HCT116 (cell line): ENCODE measurements at regions not wholly inside any gene's neighbourhood (a gene's known extent, or its start where the extent isn't known, plus 50 kb on each side); places are given as distances from the start of the nearest gene placed in this dataset.

Experiments used
- ATAC-seq: fragments of 200-7000 bp; cut with Tn5 transposase; 2 replicates; pipeline ENCODE4 v1.9.1; 2020; ENCODE audit warnings: mild to moderate bottlenecking, moderate library complexity
- BruUV-seq: library from RNA; stranded (reverse); fragments of 400-500 nt; replicated peaks from 2 replicates; lab custom pipeline; 2021; lab: Mats Ljungman, UMichigan
- CTCF ChIA-PET: fragments of 300-600 bp; sonication (Branson Sonifier 250); formaldehyde crosslinking; loops from one replicate; lab custom pipeline; 2021; ENCODE audit warnings: antibody characterized with exemption; lab: Charles Lee
- POLR2A ChIA-PET: fragments of 300-600, 350-600 bp; sonication (Branson Sonifier 250); formaldehyde crosslinking; loops from one replicate; lab custom pipeline; 2021; ENCODE audit warnings: antibody characterized with exemption; lab: Charles Lee
- RAD21 ChIA-PET, 2 experiments: fragments of 300-600 bp; sonication (Branson Sonifier 250); formaldehyde crosslinking; loops; one replicate each; lab custom pipeline; 2023; ENCODE audit warnings: low total read pairs in 2 of 2; ENCODE audit not compliant: uncharacterized antibody in 2 of 2, unreplicated experiment in 2 of 2, low non-redundant PET in 1 of 2; lab: Charles Lee
- DNase-seq: peaks from one replicate; pipeline ENCODE4 v3.0.0-alpha.2; 2010; ENCODE audit warnings: low read depth, low spot score
- H2AFZ ChIP-seq: fragments of 200-600 bp; shearing (Covaris generic), sonication (generic); 2 replicates; pipeline ENCODE4 v1.6.1; 2017; ENCODE audit warnings: low read depth, mixed run types, mixed read lengths, antibody characterized with exemption, low read length; ENCODE audit not compliant: poor library complexity, severe bottlenecking
- H3K27ac ChIP-seq: 2 replicates; pipeline ENCODE4 v1.5.1; 2012; ENCODE audit warnings: low read depth, low read length
- H3K27me3 ChIP-seq: fragments of 200-600 bp; sonication (generic); 2 replicates; pipeline ENCODE4 v1.6.1; 2016; ENCODE audit warnings: mixed run types, low read length, mixed read lengths; ENCODE audit not compliant: insufficient read depth
- H3K36me3 ChIP-seq, 2 experiments: fragments of 200-500 bp in 1 of 2; fragments of 200-600 bp in 1 of 2; sonication (Bioruptor generic) in 1 of 2; sonication (generic) in 1 of 2; 2 replicates each; pipeline versions ENCODE4 v1.5.1 to v1.6.1; 2014 to 2016; ENCODE audit warnings: low read length in 2 of 2, inconsistent platforms in 1 of 2, mixed read lengths in 1 of 2, mixed run types in 1 of 2; ENCODE audit not compliant: insufficient read depth in 2 of 2, control insufficient read depth in 1 of 2
- H3K4me1 ChIP-seq, 2 experiments: fragments of 200-600 bp in 1 of 2; sonication (generic) in 1 of 2; 2 replicates each; pipeline versions ENCODE4 v1.5.1 to v1.6.1; 2012 to 2017; ENCODE audit warnings: low read length in 2 of 2, inconsistent platforms in 1 of 2, mild to moderate bottlenecking in 1 of 2, mixed read lengths in 1 of 2, mixed run types in 1 of 2, moderate library complexity in 1 of 2; ENCODE audit not compliant: insufficient read depth in 2 of 2, control insufficient read depth in 1 of 2
- H3K4me2 ChIP-seq: fragments of 200-600 bp; sonication (generic); 2 replicates; pipeline ENCODE4 v1.6.1; 2017; ENCODE audit warnings: mixed run types, low read length, mixed read lengths
- H3K4me3 ChIP-seq, 2 experiments: fragments of 200-600 bp in 1 of 2; sonication (generic) in 1 of 2; replicated peaks in 1 of 2; 2 replicates each; pipeline ENCODE4 v1.5.1; 2011 to 2016; ENCODE audit warnings: low read length in 2 of 2, control low read depth in 1 of 2, low read depth in 1 of 2, mild to moderate bottlenecking in 1 of 2, mixed read lengths in 1 of 2, mixed run types in 1 of 2
- H3K79me2 ChIP-seq: fragments of 200-600 bp; sonication (generic); 2 replicates; pipeline ENCODE4 v1.6.1; 2017; ENCODE audit warnings: mild to moderate bottlenecking, mixed run types, low read length, moderate library complexity, mixed read lengths; ENCODE audit not compliant: insufficient read depth
- H3K9ac ChIP-seq: fragments of 200-600 bp; sonication (generic); 2 replicates; pipeline ENCODE4 v1.6.1; 2016; ENCODE audit warnings: low read length, mixed read lengths
- H3K9me2 ChIP-seq: fragments of 200-600 bp; sonication (generic), shearing (Covaris generic); 2 replicates; pipeline ENCODE4 v1.6.1; 2017; ENCODE audit warnings: mixed run types, mild to moderate bottlenecking, moderate library complexity; ENCODE audit not compliant: insufficient read depth
- H3K9me3 ChIP-seq, 2 experiments: fragments of 200-500 bp in 1 of 2; fragments of 200-600 bp in 1 of 2; sonication (Bioruptor generic) in 1 of 2; sonication (generic) in 1 of 2; 2 replicates each; pipeline ENCODE4 v1.6.1; 2014 to 2017; ENCODE audit warnings: low read length in 2 of 2, mixed read lengths in 2 of 2, inconsistent platforms in 1 of 2, low read depth in 1 of 2, mild to moderate bottlenecking in 1 of 2, mixed run types in 1 of 2, moderate library complexity in 1 of 2; ENCODE audit not compliant: control insufficient read depth in 1 of 2, insufficient read depth in 1 of 2
- H4K20me1 ChIP-seq: fragments of 200-600 bp; sonication (generic), shearing (Covaris generic); 2 replicates; pipeline ENCODE4 v1.6.1; 2017; ENCODE audit warnings: mixed run types, mild to moderate bottlenecking, moderate library complexity; ENCODE audit not compliant: insufficient read depth
- CBX3 ChIP-seq: IDR thresholded peaks from 2 replicates; pipeline ENCODE4 v1.6.1; 2012; ENCODE audit warnings: low read depth
- CTCF ChIP-seq, 3 experiments: fragments of 200-600 bp in 1 of 3; sonication (generic) in 1 of 3; IDR thresholded peaks in 2 of 3; conservative IDR thresholded peaks in 1 of 3; 2 replicates each; pipeline ENCODE4 v1.5.1; 2012 to 2017; ENCODE audit warnings: low read depth in 2 of 3, low read length in 2 of 3, antibody characterized with exemption in 1 of 3, borderline replicate concordance in 1 of 3, control low read depth in 1 of 3, mild to moderate bottlenecking in 1 of 3, mixed read lengths in 1 of 3, mixed run types in 1 of 3, moderate library complexity in 1 of 3; ENCODE audit not compliant: insufficient read depth in 1 of 3
- EGR1 ChIP-seq: IDR thresholded peaks from 2 replicates; pipeline ENCODE4 v1.6.1; 2012; ENCODE audit warnings: low read depth
- ELF1 ChIP-seq: IDR thresholded peaks from 2 replicates; pipeline ENCODE4 v1.6.1; 2012; ENCODE audit warnings: low read depth, borderline replicate concordance
- EZH2phosphoT487 ChIP-seq: fragments of 200-600 bp; IDR thresholded peaks from 2 replicates; pipeline ENCODE4 v1.6.1; 2018; ENCODE audit warnings: antibody characterized with exemption, borderline replicate concordance
- FOSL1 ChIP-seq: IDR thresholded peaks from 2 replicates; pipeline ENCODE4 v1.6.1; 2012; ENCODE audit warnings: low read depth
- JUND ChIP-seq: IDR thresholded peaks from 2 replicates; pipeline ENCODE4 v1.6.1; 2012
- MAX ChIP-seq: IDR thresholded peaks from 2 replicates; pipeline ENCODE4 v1.6.1; 2012
- POLR2A ChIP-seq: IDR thresholded peaks from 2 replicates; pipeline ENCODE4 v1.7.0; 2011; ENCODE audit warnings: borderline replicate concordance; ENCODE audit not compliant: insufficient read depth, insufficient read length; ENCODE audit errors: extremely low read depth
- POLR2AphosphoS5 ChIP-seq: IDR thresholded peaks from 2 replicates; pipeline ENCODE4 v1.6.1; 2011; ENCODE audit warnings: mild to moderate bottlenecking, low read depth, low read length, moderate library complexity
- RAD21 ChIP-seq: IDR thresholded peaks from 2 replicates; pipeline ENCODE4 v1.6.1; 2012; ENCODE audit warnings: low read depth, mild to moderate bottlenecking
- SIN3A ChIP-seq: IDR thresholded peaks from 2 replicates; pipeline ENCODE4 v1.6.1; 2012; ENCODE audit warnings: low read depth
- TCF7L2 ChIP-seq: IDR thresholded peaks from 2 replicates; pipeline ENCODE4 v1.7.0; 2011; ENCODE audit warnings: borderline replicate concordance, inconsistent platforms; ENCODE audit not compliant: insufficient read depth, insufficient read length; ENCODE audit errors: extremely low read depth
- YY1 ChIP-seq: IDR thresholded peaks from 2 replicates; pipeline ENCODE4 v1.6.1; 2011; ENCODE audit warnings: low read length, low read depth, moderate library complexity, mild to moderate bottlenecking; ENCODE audit not compliant: insufficient replicate concordance; ENCODE audit errors: extremely low read depth
- ZBTB33 ChIP-seq: IDR thresholded peaks from 2 replicates; pipeline ENCODE4 v1.6.1; 2011; ENCODE audit warnings: mild to moderate bottlenecking, low read length, moderate library complexity; ENCODE audit not compliant: insufficient replicate concordance; ENCODE audit errors: extremely low read depth
- ZNF274 ChIP-seq: fragments of 200-500 bp; sonication (Bioruptor generic); IDR thresholded peaks from 2 replicates; pipeline ENCODE4 v1.6.1; 2014; ENCODE audit warnings: mild to moderate bottlenecking, low read depth, low read length, inconsistent platforms
- intact Hi-C: fragments of 100-400 bp; cut with micrococcal nuclease; formaldehyde crosslinking; loops from 2 replicates; pipeline ENCODE4 v1.10.0; 2022

- no peaks in the 10 kb centered on the region for H4K20me1 ChIP-seq
- peak; percentile 22 to 78 (median 74); a peak in 4 of 6 replicates for TF ChIP-seq CTCF (IDR thresholded peaks at IDR 0.05 in 2 of 3, conservative IDR thresholded peaks at IDR 0.05 in 1 of 3; ENCODE audit: borderline replicate concordance in 1 of 3, insufficient read depth in 1 of 3, low read depth in 2 of 3, low read length in 2 of 3)
- peak; percentile 28; the same call in 1 of the 2 replicates for TF ChIP-seq RAD21
- TF ChIP-seq ZNF274, result no peak
- no peak for TF ChIP-seq YY1
- no peak for TF ChIP-seq POLR2AphosphoS5
- TF ChIP-seq, all 23 proteins: peak for 2
- CTCF ChIA-PET, result interaction anchor here (0.7 to 1.0 kb wide), 2 partner anchors 24 to 56 kb away, joined by 3 read pairs; no protein-coding TSS in a partner anchor
- H3K27me3 ChIP-seq, result peaks cover 37% of the 10 kb centered on the region
- no peak overlapping the region for H3K4me2 ChIP-seq
- RAD21 ChIA-PET, result no interaction called here
- ATAC-seq (peak; percentile 77), DNase-seq (no peak)
- H3K36me3 ChIP-seq, result no peaks in the 10 kb centered on the region
- no peak overlapping the region for H3K9ac ChIP-seq
- H3K4me1 ChIP-seq, result no peaks in the 10 kb centered on the region
- no peaks in the 10 kb centered on the region for H3K9me2 ChIP-seq
- H3K27ac ChIP-seq, result no peak overlapping the region
- intact Hi-C loops, result no loop called here
- no peak overlapping the region for H3K4me3 ChIP-seq
- H3K79me2 ChIP-seq, result no peaks in the 10 kb centered on the region
- no peak overlapping the region for H2AFZ ChIP-seq
- no peaks in the 10 kb centered on the region for H3K9me3 ChIP-seq
- POLR2A ChIA-PET, result no interaction called here
- no TSS peak for BruUV-seq
These were observed 60.1 kb upstream of the TMEM132E start for GRCh38 chr17:34519282-34519681.

- ChIA-PET POLR2A (no interaction called here), CTCF (interaction anchor here (0.5 kb wide), 1 partner anchor 373 kb away, joined by 3 read pairs; no protein-coding TSS in a partner anchor)
- Histone ChIP-seq H3K27ac (no peak overlapping the region), H3K9me2 (no peaks in the 10 kb centered on the region), H3K4me1 (no peaks in the 10 kb centered on the region), H2AFZ (no peak overlapping the region), H3K79me2 (no peaks in the 10 kb centered on the region), H3K9ac (no peak overlapping the region), H4K20me1 (no peaks in the 10 kb centered on the region), H3K4me2 (no peak overlapping the region)
- intact Hi-C loops, result no loop called here
- no peak for DNase-seq
- TF ChIP-seq MAX, result no peak
- TF ChIP-seq FOSL1, result no peak
- no peak for TF ChIP-seq SIN3A
- no peak for TF ChIP-seq JUND
- TF ChIP-seq EGR1, result no peak
- no peak for TF ChIP-seq ELF1
- TF ChIP-seq POLR2A, result no peak
- TF ChIP-seq ZBTB33, result no peak
- no peak for TF ChIP-seq EZH2phosphoT487
- TF ChIP-seq ZNF274, result no peak
- TF ChIP-seq YY1, result no peak
- no peak for TF ChIP-seq RAD21
- TF ChIP-seq TCF7L2, result no peak
- no peak for TF ChIP-seq CBX3
- TF ChIP-seq, all 23 proteins: peak for 0
- RAD21 ChIA-PET, result no interaction called here
- no peak for ATAC-seq
- no peaks in the 10 kb centered on the region for H3K36me3 ChIP-seq
- H3K27me3 ChIP-seq, result peaks cover 50% of the 10 kb centered on the region
- no peak overlapping the region for H3K4me3 ChIP-seq
- no peaks in the 10 kb centered on the region for H3K9me3 ChIP-seq
- BruUV-seq, result no TSS peak
These were observed 62.0 kb upstream of the TMEM132E start for GRCh38 chr17:34517406-34517805.
